ENCODE measurements at regions not wholly inside any gene's neighbourhood (a gene's known extent, or its start where the extent isn't known, plus 50 kb on each side); places are given as distances from the start of the nearest gene placed in this dataset.

- no peak overlapping the region for H3K27ac ChIP-seq
- peaks cover 22% of the 10 kb centered on the region for H3K4me1 ChIP-seq
- Mint-ChIP-seq H3K27ac (peak overlapping the region; percentile 80), H3K36me3 (no peaks in the 10 kb centered on the region), H3K4me1 (peaks cover 28% of the 10 kb centered on the region), H3K4me3 (no peak overlapping the region), H3K27me3 (ENCODE audit: insufficient read depth, low read depth) (peaks cover 16% of the 10 kb centered on the region), H3K9me3 (peaks cover 5% of the 10 kb centered on the region)
- no peaks in the 10 kb centered on the region for H4K20me1 ChIP-seq (ENCODE audit: low read depth)
- no peak overlapping the region for H3K9ac ChIP-seq
- peaks cover 7% of the 10 kb centered on the region for H3F3A ChIP-seq (ENCODE audit: low read depth)
- H3K27me3 ChIP-seq = no peaks in the 10 kb centered on the region
- no peak for TF ChIP-seq EZH2 (IDR thresholded peaks at IDR 0.05)
- TF ChIP-seq EZH2phosphoT487 (IDR thresholded peaks at IDR 0.05) = no peak
- TF ChIP-seq, protein P1, sequence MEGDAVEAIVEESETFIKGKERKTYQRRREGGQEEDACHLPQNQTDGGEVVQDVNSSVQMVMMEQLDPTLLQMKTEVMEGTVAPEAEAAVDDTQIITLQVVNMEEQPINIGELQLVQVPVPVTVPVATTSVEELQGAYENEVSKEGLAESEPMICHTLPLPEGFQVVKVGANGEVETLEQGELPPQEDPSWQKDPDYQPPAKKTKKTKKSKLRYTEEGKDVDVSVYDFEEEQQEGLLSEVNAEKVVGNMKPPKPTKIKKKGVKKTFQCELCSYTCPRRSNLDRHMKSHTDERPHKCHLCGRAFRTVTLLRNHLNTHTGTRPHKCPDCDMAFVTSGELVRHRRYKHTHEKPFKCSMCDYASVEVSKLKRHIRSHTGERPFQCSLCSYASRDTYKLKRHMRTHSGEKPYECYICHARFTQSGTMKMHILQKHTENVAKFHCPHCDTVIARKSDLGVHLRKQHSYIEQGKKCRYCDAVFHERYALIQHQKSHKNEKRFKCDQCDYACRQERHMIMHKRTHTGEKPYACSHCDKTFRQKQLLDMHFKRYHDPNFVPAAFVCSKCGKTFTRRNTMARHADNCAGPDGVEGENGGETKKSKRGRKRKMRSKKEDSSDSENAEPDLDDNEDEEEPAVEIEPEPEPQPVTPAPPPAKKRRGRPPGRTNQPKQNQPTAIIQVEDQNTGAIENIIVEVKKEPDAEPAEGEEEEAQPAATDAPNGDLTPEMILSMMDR (IDR thresholded peaks at IDR 0.05) = no peak
- no peaks in the 10 kb centered on the region for H3K79me2 ChIP-seq (ENCODE audit: low read depth)
- H3K4me2 ChIP-seq = no peak overlapping the region
- H3K4me3 ChIP-seq = no peak overlapping the region
- no peak overlapping the region for H2AFZ ChIP-seq (replicated peaks)
- H3K36me3 ChIP-seq = no peaks in the 10 kb centered on the region
- no peak for DNase-seq (ENCODE audit: low spot score)
- H3K9me3 ChIP-seq (ENCODE audit: low read depth) = no peaks in the 10 kb centered on the region
Measured at GRCh38 chr3:126262227-126262626, 81.8 kb upstream of the ALDH1L1 start.

DNA sequence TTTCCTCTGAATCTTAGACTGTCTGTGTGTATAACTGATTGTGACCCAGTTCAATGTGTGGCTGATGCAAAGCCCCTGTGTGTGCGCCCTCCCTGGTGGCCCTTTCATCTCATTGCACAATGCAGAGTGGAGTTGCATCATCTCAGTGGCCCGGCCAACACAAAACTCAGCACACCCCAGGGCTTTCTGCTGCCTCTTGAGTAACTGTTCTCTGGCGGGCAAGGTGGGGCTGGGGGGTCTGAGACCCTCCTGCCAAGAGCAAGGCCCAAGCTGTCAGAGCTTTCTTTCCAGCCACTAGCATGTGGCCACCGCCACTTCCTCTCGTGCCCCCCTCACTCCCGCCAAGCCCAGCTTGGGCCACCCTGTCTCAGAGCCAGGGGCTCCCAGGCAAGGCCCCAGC, 80.7 kb upstream of the ALDH1L1 start:
- H3K9ac ChIP-seq = no peak overlapping the region
- H3K4me1 Mint-ChIP-seq = peaks cover 22% of the 10 kb centered on the region
- peaks cover 11% of the 10 kb centered on the region for H3K4me1 ChIP-seq
- no peaks in the 10 kb centered on the region for H3F3A ChIP-seq (ENCODE audit: low read depth)
- no peak overlapping the region for H3K4me3 ChIP-seq
- DNase-seq (ENCODE audit: low spot score) = peak; percentile 48
- H3K79me2 ChIP-seq (ENCODE audit: low read depth) = no peaks in the 10 kb centered on the region
- no peaks in the 10 kb centered on the region for H4K20me1 ChIP-seq (ENCODE audit: low read depth)
- H3K27me3 ChIP-seq = no peaks in the 10 kb centered on the region
- peaks cover 14% of the 10 kb centered on the region for H3K27me3 Mint-ChIP-seq (ENCODE audit: insufficient read depth, low read depth)
- peak overlapping the region; percentile 81 for H3K27ac Mint-ChIP-seq
- no peaks in the 10 kb centered on the region for H3K36me3 ChIP-seq
- H3K9me3 Mint-ChIP-seq = peaks cover 5% of the 10 kb centered on the region
- no peaks in the 10 kb centered on the region for H3K9me3 ChIP-seq (ENCODE audit: low read depth)
- H3K36me3 Mint-ChIP-seq = no peaks in the 10 kb centered on the region
- H3K27ac ChIP-seq = no peak overlapping the region
- H2AFZ ChIP-seq (replicated peaks) = peak overlapping the region; percentile 53
- TF ChIP-seq, protein P1 (IDR thresholded peaks at IDR 0.05) = peak; percentile 21
- TF ChIP-seq EZH2phosphoT487 (IDR thresholded peaks at IDR 0.05) (no peak), EZH2 (IDR thresholded peaks at IDR 0.05) (no peak)
- H3K4me2 ChIP-seq = no peak overlapping the region
- no peak overlapping the region for H3K4me3 Mint-ChIP-seq

- TF ChIP-seq, protein P1 (IDR thresholded peaks at IDR 0.05) = peak; percentile 63
- TF ChIP-seq EZH2 (IDR thresholded peaks at IDR 0.05) = no peak
- TF ChIP-seq EZH2phosphoT487 (IDR thresholded peaks at IDR 0.05) = no peak
- no peak overlapping the region for H3K4me3 ChIP-seq
- H3K9ac ChIP-seq = no peak overlapping the region
- H3K9me3 ChIP-seq (ENCODE audit: low read depth) = no peaks in the 10 kb centered on the region
- Mint-ChIP-seq H3K27me3 (ENCODE audit: insufficient read depth, low read depth) (peaks cover 9% of the 10 kb centered on the region), H3K4me3 (no peak overlapping the region), H3K36me3 (no peaks in the 10 kb centered on the region), H3K9me3 (peaks cover 5% of the 10 kb centered on the region), H3K4me1 (peaks cover 14% of the 10 kb centered on the region), H3K27ac (no peak overlapping the region)
- H3K79me2 ChIP-seq (ENCODE audit: low read depth) = no peaks in the 10 kb centered on the region
- no peak overlapping the region for H3K27ac ChIP-seq
- H3K27me3 ChIP-seq = no peaks in the 10 kb centered on the region
- no peaks in the 10 kb centered on the region for H4K20me1 ChIP-seq (ENCODE audit: low read depth)
- DNase-seq (ENCODE audit: low spot score) = peak; percentile 60
- H3K4me1 ChIP-seq = peaks cover 6% of the 10 kb centered on the region
- H3F3A ChIP-seq (ENCODE audit: low read depth) = no peaks in the 10 kb centered on the region
- H2AFZ ChIP-seq (replicated peaks) = peak overlapping the region; percentile 34
- H3K4me2 ChIP-seq = no peak overlapping the region
- no peaks in the 10 kb centered on the region for H3K36me3 ChIP-seq
Measured at GRCh38 chr3:126259411-126260391, 79.3 kb upstream of the ALDH1L1 start.
